SH-SY5Y (cell line): ENCODE measurements at regions not wholly inside any gene's neighbourhood (a gene's known extent, or its start where the extent isn't known, plus 50 kb on each side); places are given as distances from the start of the nearest gene placed in this dataset.

Experiments
- GATA2 ChIP-seq: IDR thresholded peaks from 2 replicates; pipeline ENCODE4 v1.6.1; 2011; ENCODE audit warnings: mild to moderate bottlenecking, low read depth, low read length
- GATA3 ChIP-seq: IDR thresholded peaks from 2 replicates; pipeline ENCODE4 v1.6.1; 2011; ENCODE audit warnings: low read depth, mild to moderate bottlenecking, low read length, moderate library complexity

- TF ChIP-seq GATA2 = no peak
- no peak for TF ChIP-seq GATA3
Measured at GRCh38 chr10:33897291-33897752, 562.9 kb upstream of the NRP1 start.
